Left lobe of liver (tissue), 2 donors: ENCODE measurements at regions not wholly inside any gene's neighbourhood (a gene's known extent, or its start where the extent isn't known, plus 50 kb on each side); places are given as distances from the start of the nearest gene placed in this dataset.
A peak's percentile ranks its signal among the peaks of the same experiment; 100 is the strongest.
"Not testable (repeated sequence)": the region's sequence is repeated elsewhere in the genome, so short reads cannot be mapped to it uniquely, and the experiment has no call there.

Source experiments
- ATAC-seq: fragments of 200-7000 bp; cut with Tn5 transposase; one replicate; pipeline ENCODE4 v1.9.1; 2020; ENCODE audit warnings: mild to moderate bottlenecking, moderate library complexity
- DNase-seq: peaks from one replicate; pipeline ENCODE4 v3.0.0-alpha.2; 2020; ENCODE audit warnings: low spot score
- donor health status: DM: no; HTN: no; CAD: no; lungs with moderate emphysema.
- donor health status: DM: no; HTN: yes; CAD: no.

DNA sequence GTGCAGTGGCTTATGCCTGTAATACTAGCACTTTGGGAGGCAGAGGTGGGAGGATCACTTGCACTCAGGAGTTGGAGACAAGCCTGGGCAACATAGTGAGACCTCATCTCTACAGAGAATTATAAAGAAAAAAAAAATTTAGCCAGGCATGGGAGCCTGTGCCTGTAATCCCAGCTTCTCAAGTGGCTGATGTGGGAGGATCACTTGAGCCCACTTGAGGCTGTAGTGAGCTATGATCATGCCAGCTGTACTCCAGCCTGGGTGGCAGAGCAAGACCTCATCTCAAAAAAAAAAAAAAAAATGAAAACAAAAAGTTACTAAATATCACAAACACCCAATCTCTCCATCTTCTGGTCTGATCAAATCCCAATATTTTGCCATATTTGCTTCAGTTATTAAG lies 142.6 kb downstream of the DAZ2 start:
- not testable (repeated sequence) for DNase-seq, ATAC-seq

DNA sequence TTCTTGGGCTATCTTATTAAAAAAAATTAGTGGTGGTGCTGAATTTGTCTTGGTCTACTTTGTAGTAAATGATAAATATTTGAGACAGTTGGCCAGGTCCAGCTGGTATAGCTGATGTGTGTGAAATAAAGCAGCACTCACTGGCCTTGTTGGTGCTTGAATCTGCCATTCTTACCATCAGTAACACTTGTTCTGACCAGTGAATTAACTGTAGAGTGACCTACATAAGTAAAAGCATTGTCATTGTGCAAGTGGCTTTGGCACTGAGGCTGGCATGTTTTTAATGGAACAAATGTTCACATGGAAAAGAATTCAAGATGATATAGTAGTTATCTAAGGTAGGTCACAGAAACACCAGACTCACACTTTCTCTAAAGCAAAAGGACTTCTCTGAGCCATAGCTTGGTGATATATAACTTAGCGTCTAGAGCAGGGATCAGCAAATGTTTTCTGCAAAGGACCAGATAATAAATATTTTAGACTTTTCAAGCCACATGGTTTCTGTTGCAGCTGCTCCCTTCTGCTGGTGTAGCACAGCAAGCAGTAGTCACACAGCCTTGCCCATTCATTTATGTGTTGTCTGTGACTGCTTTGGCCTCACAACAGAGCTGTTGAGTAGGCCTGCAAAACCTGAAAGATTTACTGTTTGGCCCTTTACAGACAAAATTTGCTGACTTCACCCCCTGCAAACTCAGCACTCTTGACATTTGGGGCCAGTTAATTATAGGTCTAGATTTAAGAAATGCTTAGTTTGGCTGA lies 144.1 kb downstream of the DAZ2 start:
- ATAC-seq, DNase-seq: not testable (repeated sequence)

DNA sequence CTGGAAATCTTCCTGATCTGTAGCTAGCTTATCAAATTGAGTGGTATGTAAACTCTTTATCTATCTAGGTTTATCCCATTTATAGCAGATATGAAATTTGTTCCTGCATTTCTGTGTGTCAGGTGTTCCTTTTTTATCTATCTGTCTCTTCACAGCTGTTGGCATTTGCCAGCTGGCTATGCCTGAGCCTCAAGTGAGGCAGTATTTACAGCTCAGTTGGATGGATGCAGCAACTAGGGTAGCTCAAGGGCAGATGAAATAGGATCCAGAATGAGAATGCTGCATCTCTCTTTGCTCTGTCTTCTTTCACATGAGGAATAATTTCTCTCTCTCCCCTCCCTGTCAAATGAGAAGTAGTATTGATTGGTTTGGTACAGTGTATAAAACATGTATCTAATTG lies 144.8 kb downstream of the DAZ2 start:
- ATAC-seq, DNase-seq: not testable (repeated sequence)

DNA sequence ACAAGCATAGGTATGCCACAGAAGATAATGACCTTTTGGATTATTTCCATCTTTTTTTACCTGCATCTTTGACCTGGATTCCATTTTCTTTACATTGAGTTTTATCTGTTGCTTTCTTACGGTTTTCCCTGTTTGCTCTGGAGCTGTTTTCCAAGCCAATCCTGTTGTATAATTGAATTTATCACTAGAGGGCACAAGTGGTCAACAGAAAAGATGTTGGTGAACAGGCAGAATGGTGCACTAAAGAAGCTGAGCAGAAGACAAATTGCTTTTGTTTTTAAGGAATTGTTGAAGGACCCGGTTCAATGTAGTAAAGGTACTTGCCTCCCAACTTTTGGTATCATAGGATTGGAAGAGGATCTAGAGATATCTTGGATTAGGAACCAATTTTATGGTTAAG lies 177.8 kb downstream of the DAZ2 start:
- ATAC-seq, result peak; percentile 43
- not testable (repeated sequence) for DNase-seq

DNA sequence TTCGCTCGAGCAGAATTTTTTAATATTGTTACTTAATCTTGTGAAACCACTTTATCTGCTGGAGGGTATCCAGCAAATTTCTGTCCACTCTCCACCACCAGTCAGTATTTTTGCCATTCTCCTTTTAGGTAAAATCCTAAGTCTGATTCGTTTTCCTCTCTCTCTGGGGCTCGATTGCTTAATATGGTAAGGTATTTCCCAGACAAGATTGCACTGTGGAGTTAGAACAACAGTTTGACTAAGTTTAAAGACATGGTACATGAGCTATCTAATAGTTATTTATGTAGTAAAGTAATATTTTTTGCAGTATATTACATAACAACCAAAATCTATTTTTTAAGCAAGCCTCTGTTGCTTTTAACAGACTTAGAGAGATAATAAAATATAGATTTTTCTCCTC lies 181.9 kb downstream of the DAZ2 start:
- not testable (repeated sequence) for DNase-seq, ATAC-seq

- DNase-seq, ATAC-seq: not testable (repeated sequence)
Observed at GRCh38 chrY:23401818-23402217, 182.5 kb downstream of the DAZ2 start.

DNA sequence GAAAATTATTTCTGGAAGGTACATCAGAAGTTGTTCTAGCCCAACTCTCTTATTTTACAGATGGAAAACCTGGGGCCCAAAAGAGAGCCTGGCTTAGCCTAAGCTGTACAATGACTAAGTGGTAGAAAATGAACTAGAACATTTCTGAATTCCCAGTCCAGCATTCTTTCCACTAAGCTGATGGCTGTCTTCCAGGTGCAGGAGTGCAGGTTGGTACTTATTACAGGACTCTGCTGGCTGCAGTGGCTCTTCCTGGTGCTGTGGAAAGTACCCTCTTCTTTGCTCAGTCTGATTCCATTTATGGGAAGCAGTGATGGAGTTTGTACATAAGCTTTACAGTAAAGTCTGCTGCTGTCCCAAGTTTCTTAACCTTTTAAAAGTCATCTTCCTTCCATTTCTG lies 196.6 kb downstream of the DAZ2 start:
- ATAC-seq, result peak; percentile 46
- not testable (repeated sequence) for DNase-seq

GRCh38 chrY:23429264-23429663 lies 209.9 kb downstream of the DAZ2 start:
- ATAC-seq, DNase-seq: not testable (repeated sequence)

DNA sequence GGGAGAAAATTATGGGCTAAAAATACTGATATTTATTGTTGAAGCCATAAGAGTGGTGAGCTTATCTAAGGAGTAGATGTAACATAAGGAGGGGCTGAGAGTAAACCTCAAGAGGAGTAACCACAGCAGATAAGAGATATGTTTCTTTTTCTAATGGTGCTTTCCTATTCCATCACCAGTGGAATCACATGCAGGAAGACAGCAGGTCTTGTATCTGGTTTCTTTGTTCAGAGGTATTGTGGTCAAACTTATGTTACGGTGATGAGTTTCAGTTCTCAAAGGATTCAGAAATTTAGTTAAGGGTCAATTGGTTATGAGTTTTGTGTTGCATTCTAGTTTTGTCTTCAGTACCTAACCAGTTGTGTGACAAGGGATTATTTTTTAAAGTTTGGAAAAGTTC lies 225.4 kb downstream of the DAZ2 start:
- not testable (repeated sequence) for ATAC-seq, DNase-seq

- not testable (repeated sequence) for ATAC-seq, DNase-seq
Observed at GRCh38 chrY:23445225-23445624, 225.9 kb downstream of the DAZ2 start.

GRCh38 chrY:23455647-23456046 lies 236.3 kb downstream of the DAZ2 start:
- not testable (repeated sequence) for ATAC-seq, DNase-seq

GRCh38 chrY:23502883-23503282 lies 283.6 kb downstream of the DAZ2 start:
- not testable (repeated sequence) for ATAC-seq, DNase-seq
